HepG2 (cell line): ENCODE measurements at regions not wholly inside any gene's neighbourhood (a gene's known extent, or its start where the extent isn't known, plus 50 kb on each side); places are given as distances from the start of the nearest gene placed in this dataset.

ENCODE experiments used
- ATAC-seq: fragments of 200-7000 bp; cut with Tn5 transposase; 3 replicates; pipeline ENCODE4 v1.9.1; 2020; ENCODE audit warnings: mild to moderate bottlenecking, moderate library complexity
- BruUV-seq: library from RNA; stranded (reverse); fragments of 400-500 nt; replicated peaks from 2 replicates; lab custom pipeline; 2021; lab: Mats Ljungman, UMichigan
- CTCF ChIA-PET: fragments of 300-600 bp; formaldehyde crosslinking; extraction: SDS; loops from one replicate; lab custom pipeline; 2021; ENCODE audit warnings: low total read pairs, inconsistent platforms, low intra/inter-chr PET ratio; lab: Yijun Ruan, JAX
- POLR2A ChIA-PET: fragments of 350-600 bp; sonication (Branson Sonifier 250); formaldehyde crosslinking; loops from one replicate; lab custom pipeline; 2020; ENCODE audit warnings: antibody characterized with exemption, inconsistent platforms; lab: Yijun Ruan, JAX
- DNase-seq: peaks from one replicate; pipeline ENCODE4 v3.0.0-alpha.2; 2015; ENCODE audit warnings: low spot score
- FAIRE-seq: peaks from 3 replicates; lab custom pipeline; 2011; peaks lifted over from hg19 to GRCh38; lab: Jason Lieb, UNC
- H2AFZ ChIP-seq: one replicate; pipeline ENCODE4 v1.6.1; 2011; ENCODE audit warnings: low read length, inconsistent platforms
- H3K27ac ChIP-seq: fragments of 300-600 bp; 3 replicates; pipeline ENCODE4 v1.8.0; 2011; ENCODE audit warnings: mixed run types, mild to moderate bottlenecking, mixed read lengths, low read length, inconsistent platforms; ENCODE audit not compliant: insufficient read depth; ENCODE audit errors: extremely low read length
- H3K27me3 ChIP-seq, 2 experiments: fragments of 200-600 bp in 1 of 2; 2 replicates in 1 of 2; 3 replicates in 1 of 2; pipeline versions ENCODE4 v1.6.0 to v1.8.0; 2011; ENCODE audit warnings: low read length in 2 of 2, mild to moderate bottlenecking in 2 of 2, moderate library complexity in 2 of 2, inconsistent platforms in 1 of 2; ENCODE audit not compliant: insufficient read depth in 2 of 2, control insufficient read depth in 1 of 2
- H3K36me3 ChIP-seq, 2 experiments: fragments of 200-600 bp in 1 of 2; replicated peaks in 1 of 2; 2 replicates in 1 of 2; 3 replicates in 1 of 2; pipeline versions ENCODE4 v1.5.1 to v1.8.0; 2011; ENCODE audit warnings: low read length in 2 of 2, inconsistent platforms in 1 of 2; ENCODE audit not compliant: insufficient read depth in 2 of 2, control insufficient read depth in 1 of 2
- H3K4me1 ChIP-seq: 2 replicates; pipeline ENCODE4 v1.5.1; 2012; ENCODE audit warnings: low read length, inconsistent platforms; ENCODE audit not compliant: insufficient read depth
- H3K4me2 ChIP-seq: 2 replicates; pipeline ENCODE4 v1.6.0; 2011; ENCODE audit warnings: low read depth, low read length, inconsistent platforms
- H3K4me3 ChIP-seq, 3 experiments: fragments of 200-600 bp in 1 of 3; sonication (generic), shearing (Covaris generic) in 1 of 3; replicated peaks in 1 of 3; 2 replicates each; pipeline ENCODE4 v1.5.1; 2011 to 2016; ENCODE audit warnings: low read length in 3 of 3, inconsistent platforms in 2 of 3, low read depth in 2 of 3, mild to moderate bottlenecking in 2 of 3, control low read depth in 1 of 3, mixed read lengths in 1 of 3; ENCODE audit not compliant: insufficient read depth in 1 of 3
- H3K79me2 ChIP-seq: one replicate; pipeline ENCODE4 v1.6.1; 2011; ENCODE audit warnings: low read length, inconsistent platforms; ENCODE audit not compliant: insufficient read depth
- H3K9ac ChIP-seq: 2 replicates; pipeline ENCODE4 v1.6.0; 2011; ENCODE audit warnings: mild to moderate bottlenecking, low read depth, low read length, inconsistent platforms; ENCODE audit not compliant: insufficient read depth
- H3K9me3 ChIP-seq: 2 replicates; pipeline ENCODE4 v1.5.1; 2012; ENCODE audit warnings: mild to moderate bottlenecking, low read length
- H4K20me1 ChIP-seq: 2 replicates; pipeline ENCODE4 v1.6.0; 2011; ENCODE audit warnings: inconsistent platforms, mild to moderate bottlenecking, low read length, moderate library complexity; ENCODE audit not compliant: insufficient read depth
- AHDC1 ChIP-seq: sonication (generic); formaldehyde crosslinking; IDR thresholded peaks from 2 replicates; pipeline ENCODE4 v1.5.1; 2020; ENCODE audit warnings: mild to moderate bottlenecking, missing genetic modification reagents, borderline replicate concordance
- ETV5 ChIP-seq: IDR thresholded peaks from 2 replicates; pipeline ENCODE4 v1.6.1; 2018; ENCODE audit warnings: missing biosample characterization, missing genetic modification reagents, inconsistent platforms, borderline replicate concordance
- GATAD1 ChIP-seq: IDR thresholded peaks from 2 replicates; pipeline ENCODE4 v1.6.1; 2016; ENCODE audit warnings: missing genetic modification reagents, missing compliant biosample characterization
- HNRNPL ChIP-seq: fragments of 200-400 bp; formaldehyde crosslinking; IDR thresholded peaks from 2 replicates; pipeline ENCODE4 v1.6.1; 2017; ENCODE audit warnings: mild to moderate bottlenecking, low read depth, low read length
- KDM4B ChIP-seq: sonication (generic); formaldehyde crosslinking; IDR thresholded peaks from 2 replicates; pipeline ENCODE4 v1.4.0; 2020; ENCODE audit warnings: missing genetic modification reagents
- MAX ChIP-seq: IDR thresholded peaks from 2 replicates; pipeline ENCODE4 v1.6.1; 2012; ENCODE audit warnings: inconsistent platforms
- SATB2 ChIP-seq: sonication (generic); formaldehyde crosslinking; IDR thresholded peaks from 2 replicates; pipeline ENCODE4 v1.5.0; 2020; ENCODE audit warnings: missing genetic modification reagents
- SRSF1 ChIP-seq: fragments of 200-400 bp; formaldehyde crosslinking; optimal IDR thresholded peaks from 2 replicates; pipeline ENCODE3; 2017; ENCODE audit warnings: mild to moderate bottlenecking, low read depth, low read length, moderate library complexity
- WGBS: methylation state at CpG from one replicate; pipeline ENCODE4 v1.1.6; 2017; ENCODE audit warnings: low lambda C conversion rate; 5-methylcytosine and 5-hydroxymethylcytosine counted together
- in situ Hi-C: cut with HindIII; loops from 2 replicates; pipeline ENCODE4 v1.10.0; 2017; ENCODE audit warnings: low pct_unique_long_range_greater_than_20kb; ENCODE audit not compliant: extremely low pct_ligation_motif_present
- intact Hi-C: fragments of 100-400 bp; cut with micrococcal nuclease; formaldehyde crosslinking; loops from one replicate; pipeline ENCODE4 v1.10.0; 2022; ENCODE audit not compliant: unreplicated experiment

GRCh38 chr10:62501547-62501946 lies 127.4 kb downstream of the ZNF365 start:
- ATAC-seq = no peak
- TF ChIP-seq SRSF1 (no peak), ETV5 (CRISPR knock-in tag) (no peak), HNRNPL (no peak), MAX (no peak), AHDC1 (CRISPR knock-in tag) (no peak), KDM4B (CRISPR knock-in tag) (no peak), GATAD1 (CRISPR knock-in tag) (no peak), SATB2 (CRISPR knock-in tag) (no peak)
- POLR2A ChIA-PET = no interaction called here

More at GRCh38 chr10:62501547-62501946, 127.4 kb downstream of the ZNF365 start:
- BruUV-seq = no TSS peak
- Histone ChIP-seq H3K27ac (no peak overlapping the region), H3K4me2 (no peak overlapping the region), H3K79me2 (no peaks in the 10 kb centered on the region), H3K9me3 (no peaks in the 10 kb centered on the region), H3K4me3 (no peak overlapping the region), H2AFZ (no peak overlapping the region), H3K36me3 (no peaks in the 10 kb centered on the region), H4K20me1 (no peaks in the 10 kb centered on the region), H3K9ac (no peak overlapping the region), H3K4me1 (no peaks in the 10 kb centered on the region), H3K27me3 (no peaks in the 10 kb centered on the region; a peak in 1 of 5 replicates)
- in situ Hi-C loops = no loop called here
- 6% methylated on average over 1 of the region's 1 CpG for WGBS
- FAIRE-seq (no peak), DNase-seq (no peak)
- CTCF ChIA-PET = no interaction called here
- intact Hi-C loops = no loop called here
